ENCODE measurements at regions not wholly inside any gene's neighbourhood (a gene's known extent, or its start where the extent isn't known, plus 50 kb on each side); places are given as distances from the start of the nearest gene placed in this dataset.

DNA sequence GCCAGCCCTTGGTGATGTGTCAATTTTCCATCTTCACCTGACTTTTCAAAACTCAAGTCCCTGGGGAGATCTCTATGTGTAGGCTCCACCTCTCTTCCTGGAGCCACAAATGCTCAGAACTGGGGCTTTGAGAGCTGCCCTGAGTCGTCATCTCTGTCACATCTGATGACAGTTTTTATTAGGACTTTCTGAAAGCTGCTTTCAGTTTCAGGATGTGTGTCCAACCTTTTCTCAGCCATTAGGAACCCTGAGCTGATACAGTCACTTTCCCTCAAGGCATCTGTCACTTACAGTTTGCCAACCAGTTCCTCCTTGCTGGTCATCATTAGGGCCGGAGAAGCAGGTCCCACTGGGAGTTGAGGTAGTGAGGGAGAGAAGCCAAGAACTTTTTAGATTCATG, 365.9 kb upstream of the CHD6 start:
- H3K9me3 Mint-ChIP-seq (ENCODE audit: low read depth), result peaks cover 2% of the 10 kb centered on the region
- H3K27ac Mint-ChIP-seq, result no peak overlapping the region
- H3K36me3 Mint-ChIP-seq (ENCODE audit: low read depth), result no peaks in the 10 kb centered on the region
- peaks cover 4% of the 10 kb centered on the region for H3K27me3 Mint-ChIP-seq
- POLR2A ChIA-PET, result interaction anchor here (0.8 kb wide), 1 partner anchor 14 kb away, joined by 3 read pairs; no protein-coding TSS in a partner anchor
- no peak overlapping the region for H3K4me3 Mint-ChIP-seq
- H3K4me1 Mint-ChIP-seq, result no peaks in the 10 kb centered on the region
- CTCF ChIA-PET, result no interaction called here
- intact Hi-C loops (cut with DNase I, micrococcal nuclease), result no loop called here
- DNase-seq (no peak), ATAC-seq (no peak)

DNA sequence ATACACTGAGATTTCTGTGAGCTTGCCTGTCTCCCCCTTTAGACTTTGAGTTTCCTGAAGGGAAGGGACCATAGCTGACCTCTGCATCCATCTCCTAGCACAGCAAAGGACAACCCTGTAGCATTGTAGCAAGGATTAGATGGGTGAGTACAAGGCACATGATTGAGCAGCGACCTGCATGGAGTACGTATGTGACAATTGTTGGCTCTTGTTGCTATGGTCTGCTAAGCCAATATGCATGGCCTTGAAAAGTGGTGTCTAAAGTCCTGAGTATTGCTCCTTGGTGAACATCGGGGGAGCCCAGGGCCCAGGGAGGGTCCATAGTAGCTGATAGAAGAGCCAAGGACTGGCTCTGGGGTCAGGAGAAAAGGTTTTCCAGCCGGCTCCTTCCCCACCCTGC, 365.0 kb upstream of the CHD6 start:
- H3K27me3 Mint-ChIP-seq, result peaks cover 3% of the 10 kb centered on the region
- peaks cover 2% of the 10 kb centered on the region for H3K9me3 Mint-ChIP-seq (ENCODE audit: low read depth)
- H3K4me1 Mint-ChIP-seq, result no peaks in the 10 kb centered on the region
- no peaks in the 10 kb centered on the region for H3K36me3 Mint-ChIP-seq (ENCODE audit: low read depth)
- ATAC-seq (no peak), DNase-seq (no peak)
- H3K27ac Mint-ChIP-seq, result no peak overlapping the region
- ChIA-PET CTCF (interaction anchor here (0.5 kb wide), 1 partner anchor 372 kb away, joined by 3 read pairs; no protein-coding TSS in a partner anchor), POLR2A (no interaction called here)
- intact Hi-C loops (cut with DNase I, micrococcal nuclease), result no loop called here
- H3K4me3 Mint-ChIP-seq, result no peak overlapping the region

DNA sequence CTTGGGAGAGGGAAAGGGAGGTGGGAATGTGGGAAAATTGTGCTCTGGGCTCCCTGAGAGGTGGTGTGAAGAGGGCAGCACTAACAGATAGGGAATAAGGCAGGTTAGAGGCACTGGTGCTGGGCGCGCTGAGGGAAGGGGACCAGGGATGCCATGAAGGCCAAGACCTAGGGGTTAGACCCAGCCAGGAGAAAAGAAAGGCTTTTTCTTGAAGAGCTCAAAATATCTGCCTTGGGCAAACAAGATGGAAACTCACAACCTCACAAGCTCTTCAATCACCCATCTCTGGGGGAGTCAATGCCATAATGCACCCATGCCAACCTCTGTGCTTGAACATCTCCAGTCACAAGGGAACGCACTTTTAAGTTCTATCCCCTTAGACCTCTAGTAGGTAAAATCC, 363.6 kb upstream of the CHD6 start:
- H3K27ac Mint-ChIP-seq, result no peak overlapping the region
- H3K36me3 Mint-ChIP-seq (ENCODE audit: low read depth), result no peaks in the 10 kb centered on the region
- POLR2A ChIA-PET, result no interaction called here
- H3K27me3 Mint-ChIP-seq, result no peaks in the 10 kb centered on the region
- H3K4me1 Mint-ChIP-seq, result no peaks in the 10 kb centered on the region
- CTCF ChIA-PET, result interaction anchor here (0.7 kb wide), 1 partner anchor 29 kb away, joined by 4 read pairs; no protein-coding TSS in a partner anchor
- no peaks in the 10 kb centered on the region for H3K9me3 Mint-ChIP-seq (ENCODE audit: low read depth)
- no peak overlapping the region for H3K4me3 Mint-ChIP-seq
- DNase-seq (no peak), ATAC-seq (no peak)
- intact Hi-C loops (cut with DNase I, micrococcal nuclease), result no loop called here

DNA sequence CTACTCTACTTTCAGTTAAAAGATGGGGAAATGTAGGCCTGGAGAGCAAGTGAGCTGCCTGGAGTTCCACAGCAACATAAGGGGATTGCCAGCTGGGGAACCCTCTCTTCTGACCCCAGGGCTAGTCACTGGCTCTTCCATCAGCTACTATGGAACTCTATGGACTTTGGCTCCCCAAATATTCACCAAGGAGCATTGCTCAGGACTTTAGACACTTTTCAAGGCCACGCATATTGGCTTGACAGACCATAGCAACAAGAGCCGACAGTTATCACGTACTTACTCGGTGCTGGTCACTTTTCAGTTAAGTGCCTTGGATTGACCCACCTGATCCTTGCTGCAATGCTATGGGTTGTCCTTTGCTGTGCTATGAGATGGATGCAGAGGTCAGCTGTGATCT, 360.7 kb upstream of the CHD6 start:
- H3K9me3 Mint-ChIP-seq (ENCODE audit: low read depth), result no peaks in the 10 kb centered on the region
- ATAC-seq, result no peak
- POLR2A ChIA-PET, result no interaction called here
- no peaks in the 10 kb centered on the region for H3K36me3 Mint-ChIP-seq (ENCODE audit: low read depth)
- no peaks in the 10 kb centered on the region for H3K27me3 Mint-ChIP-seq
- H3K4me1 Mint-ChIP-seq, result no peaks in the 10 kb centered on the region
- CTCF ChIA-PET, result no interaction called here
- H3K27ac Mint-ChIP-seq, result no peak overlapping the region
- intact Hi-C loops (cut with DNase I, micrococcal nuclease), result no loop called here
- H3K4me3 Mint-ChIP-seq, result no peak overlapping the region
- no peak for DNase-seq

DNA sequence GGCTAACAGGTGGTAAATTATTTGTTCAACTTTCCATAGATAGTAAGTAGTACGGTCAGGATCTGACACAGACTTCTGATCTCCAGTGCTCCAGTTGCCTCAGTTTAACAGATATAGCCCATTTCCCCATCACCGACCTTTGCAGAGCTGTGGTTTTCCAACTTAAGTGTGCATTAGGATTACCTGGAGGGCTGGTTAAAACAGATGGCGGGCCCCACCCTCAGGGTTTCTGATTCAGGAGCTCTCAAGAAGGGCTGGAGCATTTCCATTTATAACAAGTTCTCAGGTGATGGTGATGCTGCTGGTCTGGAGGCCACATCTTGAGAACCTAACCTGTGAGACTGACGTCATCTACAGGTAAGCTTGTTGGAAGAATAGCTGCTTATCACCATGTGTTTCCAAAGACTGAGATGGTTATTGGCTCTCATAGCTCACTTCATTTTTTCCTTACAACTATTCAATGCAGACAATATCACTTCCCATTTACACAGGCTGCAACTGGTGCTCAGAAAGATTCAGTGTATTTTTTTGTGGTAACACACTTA, 360.1 kb upstream of the CHD6 start:
- ChIA-PET CTCF (no interaction called here), POLR2A (no interaction called here)
- Mint-ChIP-seq H3K27me3 (no peaks in the 10 kb centered on the region), H3K36me3 (ENCODE audit: low read depth) (no peaks in the 10 kb centered on the region), H3K27ac (no peak overlapping the region), H3K4me3 (no peak overlapping the region), H3K4me1 (no peaks in the 10 kb centered on the region), H3K9me3 (ENCODE audit: low read depth) (no peaks in the 10 kb centered on the region)
- ATAC-seq, result no peak
- DNase-seq, result no peak
- intact Hi-C loops (cut with DNase I, micrococcal nuclease), result no loop called here

DNA sequence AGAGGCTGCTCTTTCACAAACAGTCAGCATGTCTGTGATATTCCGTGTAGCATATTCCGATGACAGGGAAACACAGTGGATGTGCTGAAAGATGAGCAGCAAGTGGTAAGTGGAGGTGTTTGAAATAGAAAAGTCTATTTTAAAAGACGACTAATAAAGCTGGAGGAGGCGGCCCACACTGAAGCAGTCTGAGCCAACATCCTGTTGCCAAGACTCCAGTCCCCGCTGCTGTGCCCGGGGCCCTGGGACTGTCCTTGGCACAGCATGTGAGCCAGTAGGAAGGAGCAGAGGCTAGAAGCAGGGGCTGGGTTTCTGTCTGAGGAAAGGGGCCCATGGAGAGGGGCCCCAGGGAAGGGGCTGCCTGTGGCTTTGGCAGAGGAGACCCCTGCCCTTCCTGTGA, 351.5 kb upstream of the CHD6 start:
- intact Hi-C loops (cut with DNase I, micrococcal nuclease), result no loop called here
- ChIA-PET CTCF (no interaction called here), POLR2A (interaction anchor here (1.1 kb wide), 1 partner anchor 14 kb away, joined by 3 read pairs; no protein-coding TSS in a partner anchor)
- Mint-ChIP-seq H3K4me3 (no peak overlapping the region), H3K36me3 (ENCODE audit: low read depth) (no peaks in the 10 kb centered on the region), H3K4me1 (no peaks in the 10 kb centered on the region), H3K9me3 (ENCODE audit: low read depth) (peaks cover 4% of the 10 kb centered on the region), H3K27me3 (peaks cover 17% of the 10 kb centered on the region), H3K27ac (no peak overlapping the region)
- ATAC-seq (no peak), DNase-seq (no peak)

DNA sequence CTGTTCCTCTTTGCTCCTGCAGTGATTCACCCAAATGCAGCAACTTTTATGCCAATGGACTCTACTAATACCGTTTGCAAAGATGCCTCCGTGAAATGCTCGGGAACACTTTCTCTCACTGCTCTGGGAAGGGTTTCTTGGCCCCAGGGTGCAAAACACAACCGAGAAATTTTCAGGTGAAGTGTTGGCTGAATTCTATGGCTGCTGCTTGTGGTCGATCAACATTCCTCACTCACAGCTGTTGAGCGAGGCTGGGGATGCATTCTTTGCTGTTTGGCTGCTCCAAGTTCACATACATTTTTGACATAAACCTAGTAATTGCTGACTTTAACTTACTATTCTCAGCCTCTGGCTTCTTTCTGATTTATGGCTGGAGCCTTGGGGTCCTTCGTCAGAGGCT, 342.0 kb upstream of the CHD6 start:
- Mint-ChIP-seq H3K4me3 (no peak overlapping the region), H3K27ac (no peak overlapping the region), H3K36me3 (ENCODE audit: low read depth) (no peaks in the 10 kb centered on the region), H3K27me3 (peaks cover 5% of the 10 kb centered on the region), H3K9me3 (ENCODE audit: low read depth) (no peaks in the 10 kb centered on the region), H3K4me1 (no peaks in the 10 kb centered on the region)
- intact Hi-C loops (cut with DNase I, micrococcal nuclease), result no loop called here
- no peak for DNase-seq
- ATAC-seq, result no peak
- ChIA-PET POLR2A (no interaction called here), CTCF (no interaction called here)

DNA sequence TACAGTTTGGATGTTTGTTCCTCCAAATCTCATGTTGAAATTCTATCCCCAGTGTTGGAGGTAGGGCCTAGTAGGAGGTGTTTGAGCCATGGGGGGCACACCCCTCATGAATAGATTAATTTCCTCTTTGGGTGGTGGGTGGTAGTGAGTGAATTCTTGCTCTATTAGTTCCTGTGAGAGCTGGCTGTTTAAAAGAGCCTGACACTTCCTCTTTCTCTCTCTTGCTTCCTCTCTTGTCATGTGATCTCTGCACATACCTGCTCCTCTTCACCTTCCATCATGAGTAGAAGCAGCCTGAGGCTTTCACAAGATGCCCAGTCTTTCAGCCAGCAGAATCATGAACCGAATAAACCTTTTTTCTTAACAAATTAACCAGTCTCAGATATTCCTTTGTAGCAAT, 340.2 kb upstream of the CHD6 start:
- H3K9me3 Mint-ChIP-seq (ENCODE audit: low read depth), result no peaks in the 10 kb centered on the region
- H3K4me1 Mint-ChIP-seq, result no peaks in the 10 kb centered on the region
- no peaks in the 10 kb centered on the region for H3K36me3 Mint-ChIP-seq (ENCODE audit: low read depth)
- POLR2A ChIA-PET, result no interaction called here
- CTCF ChIA-PET, result no interaction called here
- ATAC-seq (no peak), DNase-seq (no peak)
- intact Hi-C loops (cut with DNase I, micrococcal nuclease), result loop anchor here (5.0 to 10.0 kb wide), 3 partner anchors 569 to 1446 kb away; partner anchors contain the start of gene PTPRT (in 1 of the 2)
- H3K27me3 Mint-ChIP-seq, result peaks cover 7% of the 10 kb centered on the region
- no peak overlapping the region for H3K4me3 Mint-ChIP-seq
- no peak overlapping the region for H3K27ac Mint-ChIP-seq

DNA sequence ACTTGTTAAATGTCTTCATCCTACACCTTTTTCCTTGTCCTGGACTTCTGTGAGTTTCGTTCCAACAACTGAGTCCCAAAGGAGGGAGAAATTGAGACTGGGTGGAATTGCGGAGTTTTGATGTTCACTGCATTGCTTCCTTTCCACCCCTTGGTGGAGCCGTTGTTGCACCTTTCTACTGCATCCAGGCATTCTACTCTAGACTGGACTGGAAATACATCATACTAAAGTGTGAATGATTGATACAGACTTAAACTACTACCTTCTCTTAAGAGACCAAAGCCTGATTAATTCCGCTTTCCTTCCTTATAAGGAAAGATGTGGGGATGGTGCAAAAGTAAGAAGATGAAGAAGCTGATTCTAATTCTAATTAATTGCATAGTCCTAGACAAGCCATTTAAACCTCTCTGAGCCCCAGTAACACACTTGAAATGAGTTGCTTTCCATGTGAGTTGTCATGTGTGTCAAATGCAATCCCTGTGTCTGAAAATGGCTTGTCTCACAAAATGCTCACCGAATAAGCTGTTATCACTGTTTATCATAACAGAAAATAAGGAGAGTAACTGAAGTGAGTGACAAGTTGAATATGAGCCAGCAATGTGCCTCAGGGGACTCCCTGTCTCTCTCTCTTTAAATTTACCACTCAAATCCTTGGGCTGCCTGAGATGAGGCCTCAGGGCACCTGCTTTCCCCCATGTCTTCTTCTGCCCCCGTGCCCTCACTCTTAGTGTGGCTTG, 338.3 kb upstream of the CHD6 start:
- H3K27ac Mint-ChIP-seq, result no peak overlapping the region
- CTCF ChIA-PET, result interaction anchor here (1.0 kb wide), 1 partner anchor 583 kb away, joined by 4 read pairs; no protein-coding TSS in a partner anchor
- no peaks in the 10 kb centered on the region for H3K4me1 Mint-ChIP-seq
- H3K4me3 Mint-ChIP-seq, result no peak overlapping the region
- POLR2A ChIA-PET, result no interaction called here
- peak; percentile 7 for DNase-seq
- no peaks in the 10 kb centered on the region for H3K9me3 Mint-ChIP-seq (ENCODE audit: low read depth)
- intact Hi-C loops (cut with DNase I, micrococcal nuclease), result loop anchor here (1.0 to 10.0 kb wide), 4 partner anchors 571 to 1448 kb away; partner anchors contain the start of gene PTPRT (in 1 of the 2)
- H3K27me3 Mint-ChIP-seq, result peaks cover 7% of the 10 kb centered on the region
- no peak for ATAC-seq
- no peaks in the 10 kb centered on the region for H3K36me3 Mint-ChIP-seq (ENCODE audit: low read depth)

DNA sequence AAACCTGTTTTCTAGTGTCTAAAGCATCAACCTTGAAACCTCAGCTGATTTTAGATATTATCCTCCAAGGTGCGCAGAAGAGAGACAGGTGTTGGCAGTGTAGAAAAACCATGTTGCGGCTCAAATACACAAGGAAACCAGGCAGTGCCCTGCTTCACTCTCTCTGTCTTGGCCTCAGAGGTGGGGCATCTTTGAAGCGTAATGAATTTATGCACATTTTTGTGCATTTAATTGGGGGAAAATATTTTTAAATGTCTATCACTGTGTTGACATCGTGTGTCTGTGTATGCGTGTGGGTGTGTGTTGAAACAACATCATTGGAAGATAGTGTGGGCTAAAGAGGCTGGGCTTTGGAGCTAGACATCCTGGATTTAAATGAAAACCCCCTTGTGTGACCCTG, 334.0 kb upstream of the CHD6 start:
- Mint-ChIP-seq H3K4me3 (no peak overlapping the region), H3K4me1 (no peaks in the 10 kb centered on the region), H3K27ac (no peak overlapping the region), H3K9me3 (ENCODE audit: low read depth) (no peaks in the 10 kb centered on the region), H3K36me3 (ENCODE audit: low read depth) (no peaks in the 10 kb centered on the region), H3K27me3 (peaks cover 9% of the 10 kb centered on the region)
- ATAC-seq, result no peak
- ChIA-PET POLR2A (no interaction called here), CTCF (interaction anchor here (0.6 to 1.0 kb wide), 3 partner anchors 10 to 213 kb away, joined by 3 to 4 read pairs (median 3); no protein-coding TSS in a partner anchor)
- intact Hi-C loops (cut with DNase I, micrococcal nuclease), result loop anchor here (10.0 kb wide), 2 partner anchors 1233 to 1453 kb away; partner anchors contain the start of gene PTPRT (in 1 of the 2)
- no peak for DNase-seq

DNA sequence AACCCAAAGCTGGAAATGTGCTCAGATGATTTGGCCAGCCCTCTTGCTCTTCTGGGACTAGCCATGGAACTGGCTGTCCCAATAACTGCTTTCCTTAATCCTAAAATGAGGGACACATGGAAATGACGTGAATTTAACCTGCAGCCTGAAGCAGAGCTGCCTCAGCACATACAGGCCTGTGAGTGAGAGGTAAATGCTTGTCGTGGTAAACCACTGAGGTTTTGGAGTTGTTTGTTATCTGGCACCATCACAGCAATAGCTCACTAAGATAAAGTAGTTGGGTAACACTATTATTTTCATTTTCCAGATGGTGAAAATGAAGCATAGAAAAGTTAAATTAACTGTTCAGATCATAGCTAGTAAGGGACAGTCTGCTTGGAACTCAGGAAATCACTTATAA, 333.4 kb upstream of the CHD6 start:
- POLR2A ChIA-PET, result no interaction called here
- H3K4me3 Mint-ChIP-seq, result no peak overlapping the region
- H3K36me3 Mint-ChIP-seq (ENCODE audit: low read depth), result no peaks in the 10 kb centered on the region
- intact Hi-C loops (cut with DNase I, micrococcal nuclease), result loop anchor here (10.0 kb wide), 2 partner anchors 1233 to 1453 kb away; partner anchors contain the start of gene PTPRT (in 1 of the 2)
- H3K27ac Mint-ChIP-seq, result no peak overlapping the region
- no peak for ATAC-seq
- H3K4me1 Mint-ChIP-seq, result no peaks in the 10 kb centered on the region
- H3K9me3 Mint-ChIP-seq (ENCODE audit: low read depth), result no peaks in the 10 kb centered on the region
- DNase-seq, result no peak
- CTCF ChIA-PET, result interaction anchor here (0.8 kb wide), 1 partner anchor 212 kb away, joined by 3 read pairs; no protein-coding TSS in a partner anchor
- peaks cover 9% of the 10 kb centered on the region for H3K27me3 Mint-ChIP-seq

DNA sequence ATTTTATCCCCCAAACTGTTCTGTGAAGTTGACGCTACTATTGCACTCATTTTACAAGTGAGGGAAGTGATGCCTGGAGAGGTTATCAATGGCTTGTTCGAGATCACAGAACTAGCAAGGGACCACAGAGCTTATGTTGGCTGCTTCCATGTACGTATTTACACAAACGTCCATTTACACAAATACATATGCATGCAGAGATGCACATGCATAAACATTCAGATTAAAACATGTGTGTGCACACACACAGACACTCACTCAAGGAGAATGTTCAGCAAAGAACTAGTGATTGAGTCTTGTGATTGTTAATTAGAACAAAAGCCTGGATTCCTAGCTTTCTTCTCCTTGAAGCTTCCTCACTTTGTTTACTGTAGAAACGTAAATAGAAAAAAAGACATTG, 321.5 kb upstream of the CHD6 start:
- no peak for ATAC-seq
- CTCF ChIA-PET, result no interaction called here
- POLR2A ChIA-PET, result interaction anchor here (0.6 kb wide), 1 partner anchor 1277 kb away, joined by 4 read pairs; no protein-coding TSS in a partner anchor
- no peaks in the 10 kb centered on the region for H3K36me3 Mint-ChIP-seq (ENCODE audit: low read depth)
- no peaks in the 10 kb centered on the region for H3K9me3 Mint-ChIP-seq (ENCODE audit: low read depth)
- no peak for DNase-seq
- H3K4me1 Mint-ChIP-seq, result no peaks in the 10 kb centered on the region
- no peaks in the 10 kb centered on the region for H3K27me3 Mint-ChIP-seq
- intact Hi-C loops (cut with DNase I, micrococcal nuclease), result no loop called here
- no peak overlapping the region for H3K27ac Mint-ChIP-seq
- H3K4me3 Mint-ChIP-seq, result no peak overlapping the region
